ENCODE measurements at regions not wholly inside any gene's neighbourhood (a gene's known extent, or its start where the extent isn't known, plus 50 kb on each side); places are given as distances from the start of the nearest gene placed in this dataset.

DNA sequence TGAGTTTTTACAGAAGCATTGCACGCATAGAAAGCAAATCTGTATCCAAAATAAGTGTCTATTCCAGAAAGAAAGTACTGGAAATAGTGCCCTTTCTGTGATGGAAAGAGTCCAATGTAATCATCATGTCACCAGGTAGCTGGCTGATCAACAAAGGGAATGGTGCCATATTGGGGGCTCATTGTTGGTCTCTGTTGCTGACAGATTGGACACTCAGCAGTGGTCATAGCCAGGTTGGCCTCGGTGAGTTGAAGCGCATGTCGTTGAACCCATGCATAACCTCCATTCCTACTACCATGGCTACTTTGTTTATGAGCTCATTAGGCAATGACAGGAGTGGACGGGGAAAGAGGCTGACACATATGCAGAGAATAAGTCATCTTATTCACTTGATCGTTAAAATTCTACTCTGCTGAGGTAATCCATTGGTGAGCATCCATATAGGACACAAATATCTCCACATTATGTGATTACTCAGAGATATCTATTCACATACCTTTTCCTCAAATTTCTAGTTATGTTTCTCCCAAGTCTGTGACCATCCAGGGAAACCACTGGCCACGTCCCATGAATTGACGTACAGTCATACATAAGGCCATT is 560.5 kb downstream of the HAO1 start:
- TF ChIP-seq, protein P1, sequence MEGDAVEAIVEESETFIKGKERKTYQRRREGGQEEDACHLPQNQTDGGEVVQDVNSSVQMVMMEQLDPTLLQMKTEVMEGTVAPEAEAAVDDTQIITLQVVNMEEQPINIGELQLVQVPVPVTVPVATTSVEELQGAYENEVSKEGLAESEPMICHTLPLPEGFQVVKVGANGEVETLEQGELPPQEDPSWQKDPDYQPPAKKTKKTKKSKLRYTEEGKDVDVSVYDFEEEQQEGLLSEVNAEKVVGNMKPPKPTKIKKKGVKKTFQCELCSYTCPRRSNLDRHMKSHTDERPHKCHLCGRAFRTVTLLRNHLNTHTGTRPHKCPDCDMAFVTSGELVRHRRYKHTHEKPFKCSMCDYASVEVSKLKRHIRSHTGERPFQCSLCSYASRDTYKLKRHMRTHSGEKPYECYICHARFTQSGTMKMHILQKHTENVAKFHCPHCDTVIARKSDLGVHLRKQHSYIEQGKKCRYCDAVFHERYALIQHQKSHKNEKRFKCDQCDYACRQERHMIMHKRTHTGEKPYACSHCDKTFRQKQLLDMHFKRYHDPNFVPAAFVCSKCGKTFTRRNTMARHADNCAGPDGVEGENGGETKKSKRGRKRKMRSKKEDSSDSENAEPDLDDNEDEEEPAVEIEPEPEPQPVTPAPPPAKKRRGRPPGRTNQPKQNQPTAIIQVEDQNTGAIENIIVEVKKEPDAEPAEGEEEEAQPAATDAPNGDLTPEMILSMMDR (optimal IDR thresholded peaks at IDR 0.05 in 1 of 3, IDR thresholded peaks at IDR 0.05 in 1 of 3, conservative IDR thresholded peaks at IDR 0.05 in 1 of 3; ENCODE audit: extremely low read depth in 1 of 3, insufficient read depth in 2 of 3, low read length in 3 of 3): no peak
- no peak for TF ChIP-seq EZH2 (IDR thresholded peaks at IDR 0.05; ENCODE audit: low read length)

Measured in keratinocyte (primary cell).